Activated CD8-positive, alpha-beta T cell treated with anti-CD3 and anti-CD28 coated beads, Interleukin-2, amount 10 ng/mL, durations not matched to agents 7 days and 5 days (primary cell): ENCODE measurements at regions not wholly inside any gene's neighbourhood (a gene's known extent, or its start where the extent isn't known, plus 50 kb on each side); places are given as distances from the start of the nearest gene placed in this dataset.

ENCODE experiments used
- ATAC-seq: fragments of 150-1000 bp; cut with Tn5 transposase; one replicate; pipeline ENCODE4 v1.10.0; 2021; ENCODE audit warnings: moderate library complexity
- CTCF ChIA-PET: fragments of 350-600 bp; sonication (Branson Sonifier 250); formaldehyde crosslinking; loops from one replicate; lab custom pipeline; 2021; ENCODE audit warnings: antibody characterized with exemption; lab: Charles Lee
- POLR2A ChIA-PET: fragments of 350-600 bp; sonication (Branson Sonifier 250); formaldehyde crosslinking; loops from one replicate; lab custom pipeline; 2021; ENCODE audit warnings: antibody characterized with exemption; lab: Charles Lee
- DNase-seq: peaks from one replicate; pipeline ENCODE4 v3.0.0-alpha.2; 2020
- H3K27ac Mint-ChIP-seq: one replicate; pipeline ENCODE4 v1.8.0; 2021; ENCODE audit warnings: mild to moderate bottlenecking, mixed read lengths
- H3K27me3 Mint-ChIP-seq: one replicate; pipeline ENCODE4 v1.8.0; 2021; ENCODE audit warnings: low read depth, mixed read lengths
- H3K36me3 Mint-ChIP-seq: one replicate; pipeline ENCODE4 v1.8.0; 2021; ENCODE audit warnings: low read depth, mixed read lengths
- H3K4me1 Mint-ChIP-seq: one replicate; pipeline ENCODE4 v1.8.0; 2021; ENCODE audit warnings: low read depth, mixed read lengths
- H3K4me3 Mint-ChIP-seq: one replicate; pipeline ENCODE4 v1.8.0; 2021; ENCODE audit warnings: mild to moderate bottlenecking, mixed read lengths
- H3K9me3 Mint-ChIP-seq: one replicate; pipeline ENCODE4 v1.8.0; 2022; ENCODE audit warnings: mixed read lengths; ENCODE audit not compliant: insufficient read depth

- Mint-ChIP-seq H3K4me1 (no peaks in the 10 kb centered on the region), H3K36me3 (no peaks in the 10 kb centered on the region), H3K27ac (no peak overlapping the region), H3K27me3 (no peaks in the 10 kb centered on the region), H3K4me3 (no peak overlapping the region), H3K9me3 (no peaks in the 10 kb centered on the region)
- ATAC-seq (no peak), DNase-seq (no peak)
- POLR2A ChIA-PET = interaction anchor here (0.5 kb wide), 1 partner anchor 493 kb away, joined by 4 read pairs; no protein-coding TSS in a partner anchor
- CTCF ChIA-PET = no interaction called here
These were observed 92.0 kb upstream of the CELF2 start for GRCh38 chr10:10925667-10926066.

- Mint-ChIP-seq H3K4me1 (no peaks in the 10 kb centered on the region), H3K4me3 (no peak overlapping the region), H3K27ac (no peak overlapping the region), H3K27me3 (no peaks in the 10 kb centered on the region), H3K9me3 (no peaks in the 10 kb centered on the region), H3K36me3 (no peaks in the 10 kb centered on the region)
- no peak for ATAC-seq
- CTCF ChIA-PET = no interaction called here
- POLR2A ChIA-PET = no interaction called here
- no peak for DNase-seq
These were observed 90.1 kb upstream of the CELF2 start for GRCh38 chr10:10927608-10928007.

- POLR2A ChIA-PET = no interaction called here
- no peaks in the 10 kb centered on the region for H3K4me1 Mint-ChIP-seq
These were observed 86.5 kb upstream of the CELF2 start for GRCh38 chr10:10930979-10931743.

GRCh38 chr10:10935032-10935431 is 82.6 kb upstream of the CELF2 start:
- ChIA-PET POLR2A (no interaction called here), CTCF (no interaction called here)

More at GRCh38 chr10:10930979-10931743, 86.5 kb upstream of the CELF2 start:
- no peaks in the 10 kb centered on the region for H3K36me3 Mint-ChIP-seq
- CTCF ChIA-PET = no interaction called here
- H3K27ac Mint-ChIP-seq = no peak overlapping the region
- peaks cover 9% of the 10 kb centered on the region for H3K27me3 Mint-ChIP-seq
- ATAC-seq (no peak), DNase-seq (no peak)
- no peak overlapping the region for H3K4me3 Mint-ChIP-seq
- no peaks in the 10 kb centered on the region for H3K9me3 Mint-ChIP-seq

GRCh38 chr10:10938676-10939075 is 79.0 kb upstream of the CELF2 start:
- DNase-seq = no peak
- no peak for ATAC-seq
- no peaks in the 10 kb centered on the region for H3K4me1 Mint-ChIP-seq
- no peak overlapping the region for H3K4me3 Mint-ChIP-seq
- H3K36me3 Mint-ChIP-seq = no peaks in the 10 kb centered on the region
- no peak overlapping the region for H3K27ac Mint-ChIP-seq
- ChIA-PET CTCF (no interaction called here), POLR2A (no interaction called here)
- no peaks in the 10 kb centered on the region for H3K9me3 Mint-ChIP-seq
- H3K27me3 Mint-ChIP-seq = peaks cover 13% of the 10 kb centered on the region

More at GRCh38 chr10:10935032-10935431, 82.6 kb upstream of the CELF2 start:
- ATAC-seq (no peak), DNase-seq (no peak)
- H3K36me3 Mint-ChIP-seq = no peaks in the 10 kb centered on the region
- no peak overlapping the region for H3K4me3 Mint-ChIP-seq
- no peaks in the 10 kb centered on the region for H3K4me1 Mint-ChIP-seq
- H3K27ac Mint-ChIP-seq = no peak overlapping the region
- H3K27me3 Mint-ChIP-seq = peaks cover 11% of the 10 kb centered on the region
- no peaks in the 10 kb centered on the region for H3K9me3 Mint-ChIP-seq

- DNase-seq (no peak), ATAC-seq (no peak)
- Mint-ChIP-seq H3K9me3 (no peaks in the 10 kb centered on the region), H3K27me3 (peaks cover 9% of the 10 kb centered on the region), H3K4me1 (no peaks in the 10 kb centered on the region), H3K4me3 (no peak overlapping the region), H3K36me3 (no peaks in the 10 kb centered on the region), H3K27ac (no peak overlapping the region)
- CTCF ChIA-PET = interaction anchor here (0.6 kb wide), 1 partner anchor 149 kb away, joined by 3 read pairs; no protein-coding TSS in a partner anchor
- POLR2A ChIA-PET = no interaction called here
These were observed 76.4 kb upstream of the CELF2 start for GRCh38 chr10:10941127-10941730.

GRCh38 chr10:10942441-10942840 is 75.2 kb upstream of the CELF2 start:
- Mint-ChIP-seq H3K36me3 (no peaks in the 10 kb centered on the region), H3K4me3 (no peak overlapping the region), H3K9me3 (no peaks in the 10 kb centered on the region), H3K27ac (no peak overlapping the region), H3K4me1 (no peaks in the 10 kb centered on the region), H3K27me3 (peaks cover 10% of the 10 kb centered on the region)
- POLR2A ChIA-PET = no interaction called here
- DNase-seq (no peak), ATAC-seq (no peak)
- CTCF ChIA-PET = interaction anchor here (0.7 kb wide), 1 partner anchor 24 kb away, joined by 3 read pairs; no protein-coding TSS in a partner anchor

GRCh38 chr10:10946081-10946480 is 71.6 kb upstream of the CELF2 start:
- CTCF ChIA-PET = no interaction called here
- peaks cover 10% of the 10 kb centered on the region for H3K27me3 Mint-ChIP-seq
- POLR2A ChIA-PET = no interaction called here
- no peak overlapping the region for H3K4me3 Mint-ChIP-seq
- no peak overlapping the region for H3K27ac Mint-ChIP-seq
- H3K9me3 Mint-ChIP-seq = no peaks in the 10 kb centered on the region
- H3K36me3 Mint-ChIP-seq = no peaks in the 10 kb centered on the region
- no peak for ATAC-seq
- no peak for DNase-seq
- H3K4me1 Mint-ChIP-seq = no peaks in the 10 kb centered on the region

- Mint-ChIP-seq H3K4me3 (no peak overlapping the region), H3K27ac (no peak overlapping the region), H3K9me3 (no peaks in the 10 kb centered on the region), H3K4me1 (no peaks in the 10 kb centered on the region), H3K36me3 (no peaks in the 10 kb centered on the region), H3K27me3 (peaks cover 10% of the 10 kb centered on the region)
- DNase-seq (no peak), ATAC-seq (no peak)
- ChIA-PET POLR2A (no interaction called here), CTCF (no interaction called here)
These were observed 70.9 kb upstream of the CELF2 start for GRCh38 chr10:10946801-10947200.

- H3K27me3 Mint-ChIP-seq = peaks cover 10% of the 10 kb centered on the region
- DNase-seq (no peak), ATAC-seq (no peak)
- H3K36me3 Mint-ChIP-seq = no peaks in the 10 kb centered on the region
- CTCF ChIA-PET = no interaction called here
- no peaks in the 10 kb centered on the region for H3K4me1 Mint-ChIP-seq
- no peak overlapping the region for H3K27ac Mint-ChIP-seq
- no peak overlapping the region for H3K4me3 Mint-ChIP-seq
- POLR2A ChIA-PET = no interaction called here
- no peaks in the 10 kb centered on the region for H3K9me3 Mint-ChIP-seq
These were observed 66.0 kb upstream of the CELF2 start for GRCh38 chr10:10951675-10952074.

- peaks cover 13% of the 10 kb centered on the region for H3K27me3 Mint-ChIP-seq
- ChIA-PET POLR2A (no interaction called here), CTCF (no interaction called here)
- DNase-seq (no peak), ATAC-seq (no peak)
- no peaks in the 10 kb centered on the region for H3K4me1 Mint-ChIP-seq
- no peaks in the 10 kb centered on the region for H3K9me3 Mint-ChIP-seq
- no peak overlapping the region for H3K4me3 Mint-ChIP-seq
- no peaks in the 10 kb centered on the region for H3K36me3 Mint-ChIP-seq
- H3K27ac Mint-ChIP-seq = no peak overlapping the region
These were observed 64.9 kb upstream of the CELF2 start for GRCh38 chr10:10952800-10953199.

- Mint-ChIP-seq H3K27ac (no peak overlapping the region), H3K36me3 (no peaks in the 10 kb centered on the region), H3K4me3 (no peak overlapping the region), H3K4me1 (no peaks in the 10 kb centered on the region), H3K9me3 (no peaks in the 10 kb centered on the region), H3K27me3 (peaks cover 15% of the 10 kb centered on the region)
- CTCF ChIA-PET = no interaction called here
- no peak for ATAC-seq
- DNase-seq = no peak
- POLR2A ChIA-PET = no interaction called here
These were observed 60.8 kb upstream of the CELF2 start for GRCh38 chr10:10956681-10957542.
